GM12891 (cell line): ENCODE measurements at regions not wholly inside any gene's neighbourhood (a gene's known extent, or its start where the extent isn't known, plus 50 kb on each side); places are given as distances from the start of the nearest gene placed in this dataset.
"Not testable (repeated sequence)": the region's sequence is repeated elsewhere in the genome, so short reads cannot be mapped to it uniquely, and the experiment has no call there.

Source experiments
- DNase-seq: peaks from one replicate; pipeline ENCODE4 v3.0.0; 2011; ENCODE audit warnings: low spot score; ENCODE audit not compliant: insufficient read length
- FAIRE-seq: peaks from 2 replicates; lab custom pipeline; 2011; peaks lifted over from hg19 to GRCh38; lab: Jason Lieb, UNC
- PAX5 ChIP-seq: IDR thresholded peaks from 2 replicates; pipeline ENCODE4 v1.6.1; 2011; ENCODE audit warnings: low read length, moderate library complexity, mild to moderate bottlenecking; ENCODE audit not compliant: insufficient read depth, severe bottlenecking
- POLR2A ChIP-seq: IDR thresholded peaks from 2 replicates; pipeline ENCODE4 v1.6.1; 2011; ENCODE audit warnings: low read depth, low read length, control low read depth
- POLR2AphosphoS5 ChIP-seq: IDR thresholded peaks from 2 replicates; pipeline ENCODE4 v1.6.1; 2011; ENCODE audit warnings: low read depth, low read length, control low read depth
- POU2F2 ChIP-seq: IDR thresholded peaks from 2 replicates; pipeline ENCODE4 v1.6.1; 2011; ENCODE audit warnings: low read depth, mild to moderate bottlenecking, control low read depth, low read length, moderate library complexity
- SPI1 ChIP-seq: IDR thresholded peaks from 2 replicates; pipeline ENCODE4 v1.6.1; 2011; ENCODE audit warnings: low read depth, low read length, control low read depth
- TAF1 ChIP-seq: IDR thresholded peaks from 2 replicates; pipeline ENCODE4 v1.6.1; 2011; ENCODE audit warnings: low read depth, low read length, control low read depth

DNA sequence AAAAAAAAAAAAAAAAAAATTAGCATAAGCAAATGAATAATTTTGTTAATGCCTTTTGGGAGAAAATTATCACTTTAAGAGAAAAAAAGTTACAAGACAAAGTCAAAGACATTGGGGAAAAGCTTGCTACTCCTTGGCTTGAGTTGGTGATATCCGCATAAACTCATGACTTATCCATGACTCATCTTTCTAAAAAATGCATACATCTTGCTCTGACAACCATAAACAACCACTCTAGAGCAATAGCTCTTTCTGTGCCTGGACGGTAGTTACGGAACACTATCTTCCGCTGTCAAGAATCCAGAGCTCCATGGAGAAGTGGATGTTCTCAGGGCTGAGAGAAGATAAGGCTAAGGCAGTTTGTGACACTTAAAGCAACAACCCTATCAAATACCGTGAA lies 281.1 kb upstream of the PFKP start:
- FAIRE-seq (no peak), DNase-seq (no peak)
- TF ChIP-seq POLR2A (no peak), POU2F2 (no peak), SPI1 (no peak), PAX5 (no peak)

DNA sequence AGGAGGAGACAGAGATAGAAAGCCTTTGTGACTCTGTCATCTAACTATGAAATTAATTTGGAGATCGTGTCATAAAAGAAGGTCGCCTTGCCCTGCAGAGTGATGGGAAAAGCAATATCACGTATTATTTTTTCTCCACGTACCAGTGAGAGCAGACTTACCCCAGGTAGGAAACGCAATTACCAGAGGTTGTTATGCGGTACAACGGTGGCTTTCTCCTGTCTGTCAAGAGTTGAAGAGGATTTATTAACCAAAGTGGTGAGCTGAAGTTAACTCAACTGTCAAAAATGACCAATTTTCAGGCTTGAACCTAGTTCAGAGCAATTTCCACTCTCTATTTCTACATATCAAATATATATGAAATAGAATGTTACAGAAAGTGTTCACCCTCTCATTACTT lies 282.6 kb upstream of the PFKP start:
- no peak for DNase-seq
- no peak for FAIRE-seq
- TF ChIP-seq POLR2A (no peak), POLR2AphosphoS5 (no peak), SPI1 (no peak), POU2F2 (no peak)

DNA sequence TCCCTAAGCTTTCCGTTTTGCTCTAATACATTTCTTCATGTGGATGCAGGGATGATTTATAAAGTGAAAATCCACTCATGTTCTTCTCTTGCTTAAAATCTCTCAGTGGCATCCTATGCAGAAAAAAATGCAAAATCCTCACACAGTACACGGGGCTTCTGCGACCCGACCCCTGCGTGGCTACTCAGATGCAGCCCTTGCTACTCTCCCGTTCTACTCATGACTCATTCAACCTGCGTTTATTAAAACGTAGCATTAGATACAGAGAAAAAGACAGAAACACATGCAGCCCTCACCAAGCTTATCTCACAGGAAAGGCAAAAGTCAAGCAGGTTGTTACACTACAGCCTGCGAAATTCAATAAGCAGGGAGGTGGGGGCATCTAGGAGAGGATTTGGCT lies 284.4 kb upstream of the PFKP start:
- no peak for TF ChIP-seq POLR2AphosphoS5
- no peak for TF ChIP-seq TAF1
- no peak for TF ChIP-seq PAX5
- no peak for TF ChIP-seq POLR2A
- TF ChIP-seq SPI1, result no peak
- TF ChIP-seq POU2F2, result no peak
- FAIRE-seq, result no peak
- DNase-seq, result no peak

DNA sequence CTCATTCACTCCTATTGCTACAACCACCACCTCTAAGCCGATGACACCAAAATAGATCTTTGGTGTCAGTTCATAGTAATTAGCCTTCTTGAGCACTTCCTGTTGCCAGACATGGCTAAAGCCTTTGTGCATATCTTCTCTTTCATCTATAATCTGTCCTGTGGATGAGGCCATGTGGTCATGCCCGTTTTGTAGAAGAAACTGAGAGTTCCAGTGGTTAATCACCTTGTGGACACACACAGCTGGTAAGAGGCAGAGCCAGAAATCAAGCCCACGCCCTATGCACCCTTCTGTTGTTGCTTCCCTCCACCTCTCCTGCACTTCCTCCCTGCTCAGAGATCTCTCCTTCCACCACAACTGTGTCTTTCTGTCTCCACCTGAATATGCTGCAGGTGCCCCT lies 285.1 kb upstream of the PFKP start:
- DNase-seq, result no peak
- no peak for FAIRE-seq
- TF ChIP-seq SPI1 (no peak), POLR2AphosphoS5 (no peak), PAX5 (no peak), POLR2A (no peak), POU2F2 (no peak), TAF1 (no peak)

DNA sequence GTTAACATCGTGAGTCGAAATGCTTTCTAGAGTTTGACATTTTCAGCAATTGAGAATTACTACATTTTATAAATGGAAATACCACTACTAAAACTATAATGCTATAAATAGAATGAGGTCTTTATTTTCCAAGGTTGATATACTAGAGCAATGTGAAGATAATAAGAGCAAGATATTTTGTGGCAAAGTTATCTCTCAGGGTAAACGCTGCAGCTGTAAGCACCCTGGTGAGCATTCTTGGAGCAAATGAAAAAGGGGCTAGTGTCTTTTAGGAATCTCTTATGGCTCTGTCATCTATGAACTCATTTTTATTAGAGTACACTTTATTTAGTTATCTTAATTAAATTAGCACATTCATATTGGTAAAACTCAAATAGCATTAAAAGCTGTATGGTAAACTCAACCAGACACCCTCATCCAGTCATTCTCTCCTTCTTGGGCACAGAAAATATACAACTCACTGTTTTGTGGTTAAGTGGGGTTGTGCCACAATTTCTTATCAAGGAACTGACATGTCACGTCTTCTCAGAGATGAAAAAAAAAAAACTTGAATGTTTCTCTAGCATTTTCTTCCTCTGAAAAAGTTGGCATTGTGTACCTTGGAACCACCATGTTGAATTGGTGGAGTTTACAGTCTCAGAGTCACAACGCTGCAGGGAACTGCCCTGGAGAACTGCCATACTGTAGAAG lies 289.5 kb upstream of the PFKP start:
- DNase-seq, result no peak
- TF ChIP-seq POLR2A (no peak), POU2F2 (no peak), POLR2AphosphoS5 (no peak), TAF1 (no peak), PAX5 (no peak), SPI1 (no peak)
- no peak for FAIRE-seq

DNA sequence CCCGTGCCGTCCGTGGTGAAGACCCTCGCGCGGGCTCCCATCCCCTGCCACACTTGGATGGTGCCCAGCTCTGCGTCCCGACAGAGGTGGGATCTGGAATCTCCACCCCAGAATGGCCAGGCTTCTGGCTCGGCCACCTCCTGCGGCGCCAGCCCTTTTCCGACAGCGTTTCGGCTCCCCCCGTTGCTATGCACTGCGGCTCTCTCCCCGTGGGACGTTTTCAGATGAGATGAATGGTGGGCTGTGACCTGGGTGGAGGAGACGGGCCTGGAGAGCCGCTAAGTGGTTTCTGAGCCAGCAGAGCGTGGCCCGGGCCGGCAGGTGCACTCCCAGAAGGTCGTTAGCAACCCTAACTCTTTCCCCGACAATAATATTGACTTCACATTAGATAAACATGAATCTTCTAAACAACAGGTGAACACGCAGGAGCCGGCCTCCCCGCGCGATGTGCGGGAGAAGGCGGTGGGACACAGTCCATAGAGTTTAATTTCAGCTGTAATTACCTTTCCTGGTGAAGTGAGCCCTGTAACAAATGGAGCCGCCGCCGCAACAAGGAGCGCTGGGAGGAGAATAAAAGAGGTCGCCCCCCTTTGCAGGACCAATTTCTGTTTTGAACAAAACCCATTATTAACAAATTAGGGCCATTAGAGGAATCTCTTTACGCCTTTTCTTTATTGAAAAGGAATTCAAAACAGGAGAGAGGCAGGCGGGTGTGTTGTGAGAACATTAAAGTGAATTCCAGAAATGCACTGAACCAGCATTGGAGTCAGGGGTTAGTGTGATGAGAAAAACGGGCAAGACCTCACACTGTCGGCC lies 294.3 kb upstream of the PFKP start:
- no peak for FAIRE-seq
- TF ChIP-seq POLR2A (no peak), SPI1 (no peak), POU2F2 (no peak), POLR2AphosphoS5 (no peak), PAX5 (no peak), TAF1 (no peak)
- no peak for DNase-seq

DNA sequence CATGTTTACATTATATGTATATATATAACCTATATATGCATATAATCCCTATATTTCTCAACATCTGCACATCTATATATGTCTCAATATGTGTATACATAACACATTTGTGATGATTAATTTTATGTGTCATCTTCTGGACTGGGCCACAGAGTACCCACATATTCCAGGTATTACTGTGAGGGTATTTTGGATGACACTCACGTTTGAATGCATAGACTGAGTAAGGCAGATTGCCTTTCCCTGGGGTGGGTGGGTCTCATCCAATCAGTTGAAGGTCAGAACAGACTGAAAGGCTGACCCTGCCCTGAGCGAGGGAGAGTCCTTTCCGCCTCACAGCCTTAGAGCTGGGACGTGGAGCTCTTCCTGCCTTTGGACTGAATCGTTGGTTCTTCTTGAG lies 295.2 kb upstream of the PFKP start:
- FAIRE-seq, result no peak

DNA sequence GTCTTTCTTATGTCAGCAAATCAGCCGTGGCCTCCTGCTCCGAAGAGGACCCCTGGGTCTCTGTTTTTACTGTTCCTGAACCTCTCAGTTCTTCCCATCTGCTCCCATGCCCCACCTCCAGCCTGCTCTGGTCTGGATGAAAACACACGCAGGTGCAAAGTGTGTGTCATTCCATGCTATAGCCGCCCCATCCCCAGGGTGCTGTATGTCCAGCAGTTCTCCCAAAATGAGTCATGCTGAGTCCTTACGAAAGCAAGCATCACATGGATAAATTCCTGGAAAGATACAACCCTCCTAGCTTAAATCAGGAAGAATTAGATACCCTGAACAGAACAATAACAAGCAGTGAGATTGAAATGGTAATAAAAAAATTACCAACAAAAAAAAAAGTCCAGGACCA lies 300.1 kb upstream of the PFKP start:
- DNase-seq, FAIRE-seq: not testable (repeated sequence)

More for the DNA sequence above, 295.2 kb upstream of the PFKP start:
- TF ChIP-seq POLR2AphosphoS5, result no peak
- TF ChIP-seq POU2F2, result no peak
- no peak for TF ChIP-seq TAF1
- no peak for TF ChIP-seq PAX5
- no peak for TF ChIP-seq SPI1
- no peak for TF ChIP-seq POLR2A
- no peak for DNase-seq

DNA sequence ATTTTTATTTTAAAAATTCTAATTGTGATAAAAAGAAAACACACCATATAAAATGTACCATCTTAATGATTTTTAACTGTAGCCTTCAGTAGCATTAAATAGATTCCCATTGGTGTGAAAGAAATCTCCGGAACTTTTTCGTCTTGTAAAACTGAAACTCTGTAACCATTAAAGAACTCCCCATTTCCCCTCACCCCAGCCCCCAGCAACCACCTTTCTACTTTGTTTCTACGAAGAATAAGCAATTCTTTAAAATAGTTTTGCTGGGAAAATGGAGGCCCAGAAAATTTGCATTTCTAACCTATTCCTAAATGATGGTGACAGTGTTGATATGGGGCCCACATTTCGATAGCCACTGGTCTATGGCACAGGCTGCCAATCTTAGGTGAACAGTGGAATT lies 305.4 kb upstream of the PFKP start:
- TF ChIP-seq POLR2AphosphoS5 (no peak), POU2F2 (no peak), SPI1 (no peak), PAX5 (no peak), TAF1 (no peak), POLR2A (no peak)
- DNase-seq (no peak), FAIRE-seq (no peak)

DNA sequence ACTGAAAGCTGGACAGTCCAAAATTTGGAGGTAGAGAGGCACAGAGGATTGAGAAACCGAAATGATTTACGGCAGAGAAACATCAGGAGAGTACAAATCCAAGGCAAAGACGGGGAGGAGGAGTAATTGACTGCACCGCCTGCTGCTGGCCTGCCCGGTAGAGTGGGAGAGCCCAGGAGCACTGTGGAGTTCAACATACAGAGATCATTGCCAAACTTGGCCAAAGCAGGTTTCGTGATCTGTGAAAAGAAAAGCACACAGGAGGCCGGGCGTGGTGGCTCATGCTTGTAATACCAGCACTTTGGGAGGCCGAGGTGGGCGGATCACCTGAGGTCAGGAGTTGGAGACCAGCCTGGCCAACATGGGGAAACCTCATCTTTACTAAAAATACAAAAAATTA lies 306.0 kb upstream of the PFKP start:
- FAIRE-seq (no peak), DNase-seq (no peak)
- TF ChIP-seq PAX5 (no peak), TAF1 (no peak), POLR2A (no peak), POLR2AphosphoS5 (no peak), SPI1 (no peak), POU2F2 (no peak)
